ENCODE measurements at regions not wholly inside any gene's neighbourhood (a gene's known extent, or its start where the extent isn't known, plus 50 kb on each side); places are given as distances from the start of the nearest gene placed in this dataset.

DNA sequence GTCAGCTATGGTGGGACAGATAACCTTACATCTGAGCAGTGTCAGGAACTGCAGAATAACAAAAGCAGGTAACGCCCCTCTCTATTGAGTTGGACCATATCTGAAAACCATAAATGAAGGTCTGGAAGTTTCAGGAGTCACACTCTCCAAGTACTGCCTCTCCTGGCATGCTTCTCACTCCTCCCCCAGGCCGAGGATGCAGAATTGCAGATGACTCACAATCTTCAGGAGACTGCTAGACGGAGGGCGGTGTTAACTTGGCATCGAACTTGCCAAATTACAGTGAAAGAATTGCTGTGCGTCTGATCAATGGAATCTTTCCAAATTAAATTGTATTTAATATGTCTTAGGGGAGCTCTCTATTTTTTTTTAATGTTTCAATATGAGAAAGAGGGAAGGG lies 67.1 kb upstream of the TRIM2 start:
- no peak overlapping the region for H3K4me3 ChIP-seq (ENCODE audit: low read length)
- TF ChIP-seq, protein P1, sequence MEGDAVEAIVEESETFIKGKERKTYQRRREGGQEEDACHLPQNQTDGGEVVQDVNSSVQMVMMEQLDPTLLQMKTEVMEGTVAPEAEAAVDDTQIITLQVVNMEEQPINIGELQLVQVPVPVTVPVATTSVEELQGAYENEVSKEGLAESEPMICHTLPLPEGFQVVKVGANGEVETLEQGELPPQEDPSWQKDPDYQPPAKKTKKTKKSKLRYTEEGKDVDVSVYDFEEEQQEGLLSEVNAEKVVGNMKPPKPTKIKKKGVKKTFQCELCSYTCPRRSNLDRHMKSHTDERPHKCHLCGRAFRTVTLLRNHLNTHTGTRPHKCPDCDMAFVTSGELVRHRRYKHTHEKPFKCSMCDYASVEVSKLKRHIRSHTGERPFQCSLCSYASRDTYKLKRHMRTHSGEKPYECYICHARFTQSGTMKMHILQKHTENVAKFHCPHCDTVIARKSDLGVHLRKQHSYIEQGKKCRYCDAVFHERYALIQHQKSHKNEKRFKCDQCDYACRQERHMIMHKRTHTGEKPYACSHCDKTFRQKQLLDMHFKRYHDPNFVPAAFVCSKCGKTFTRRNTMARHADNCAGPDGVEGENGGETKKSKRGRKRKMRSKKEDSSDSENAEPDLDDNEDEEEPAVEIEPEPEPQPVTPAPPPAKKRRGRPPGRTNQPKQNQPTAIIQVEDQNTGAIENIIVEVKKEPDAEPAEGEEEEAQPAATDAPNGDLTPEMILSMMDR (conservative IDR thresholded peaks at IDR 0.05; ENCODE audit: low read length): no peak
- peak; percentile 91 for DNase-seq (ENCODE audit: low read depth)

DNA sequence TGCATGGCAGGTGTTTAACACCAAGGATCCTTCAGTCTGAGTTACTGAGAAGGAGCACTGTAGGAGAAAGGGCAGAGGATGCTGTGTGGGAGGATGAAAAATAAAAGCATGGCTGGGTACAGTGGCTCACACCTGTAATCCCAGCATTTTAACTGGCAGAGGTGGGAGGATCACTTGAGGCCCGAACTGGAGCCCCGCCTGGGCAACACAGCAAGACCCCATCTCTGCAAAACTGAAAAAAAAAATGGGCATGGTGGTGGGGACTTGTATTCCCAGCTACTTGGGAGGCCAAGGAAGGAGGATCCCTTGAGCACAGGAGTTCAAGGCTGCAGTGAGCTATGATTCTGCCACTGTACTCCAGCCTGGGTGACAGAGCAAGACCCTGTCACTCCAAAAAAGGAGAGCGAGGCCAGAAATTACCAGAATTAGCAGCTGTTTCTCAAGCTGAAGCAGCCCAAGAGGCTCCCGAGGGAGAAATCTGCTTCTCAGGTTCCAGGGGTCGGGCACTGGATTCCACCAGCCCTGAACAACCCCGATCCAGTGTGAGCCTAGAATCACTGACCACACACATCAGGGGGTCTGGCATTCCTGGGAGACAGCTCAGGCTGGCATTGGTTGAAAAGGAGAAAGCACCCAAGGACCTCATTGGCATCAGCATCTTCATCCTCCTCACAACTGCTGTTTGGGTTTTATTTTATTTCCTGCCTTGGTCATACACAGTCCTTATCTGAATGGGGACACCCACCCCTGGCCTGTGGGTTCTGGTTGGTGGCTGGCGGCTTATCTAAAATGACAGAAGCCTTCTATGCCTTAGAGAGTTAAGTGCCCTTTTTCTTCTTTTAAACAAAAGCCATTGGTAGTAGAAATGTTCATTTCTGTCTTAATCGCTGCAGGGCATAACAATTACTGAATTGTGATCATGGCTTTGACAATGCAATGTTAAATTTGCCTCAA lies 66.3 kb upstream of the TRIM2 start:
- DNase-seq (ENCODE audit: low read depth): no peak
- no peak overlapping the region for H3K4me3 ChIP-seq (ENCODE audit: low read length)
- TF ChIP-seq, protein P1 (conservative IDR thresholded peaks at IDR 0.05; ENCODE audit: low read length): no peak

DNA sequence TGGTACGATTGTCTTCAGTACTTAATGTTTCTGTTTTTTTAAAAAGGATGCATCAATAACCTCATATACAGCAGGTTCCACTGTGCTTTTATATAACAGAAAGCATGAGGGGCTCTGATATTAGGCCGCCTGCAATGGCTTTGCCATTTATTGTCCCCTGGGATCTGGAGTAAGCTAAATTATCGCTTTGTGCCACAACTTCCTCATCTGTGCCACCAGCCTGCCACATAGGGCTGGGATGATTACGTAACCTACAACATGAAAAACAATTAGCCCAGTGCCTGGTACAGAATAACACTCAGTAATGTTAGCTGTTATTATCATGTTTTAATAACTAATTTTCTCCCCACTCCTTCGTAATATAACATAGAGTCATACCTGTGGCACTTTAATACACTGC lies 65.5 kb upstream of the TRIM2 start:
- H3K4me3 ChIP-seq (ENCODE audit: low read length): no peak overlapping the region
- DNase-seq (ENCODE audit: low read depth): no peak
- TF ChIP-seq, protein P1 (conservative IDR thresholded peaks at IDR 0.05; ENCODE audit: low read length): no peak

DNA sequence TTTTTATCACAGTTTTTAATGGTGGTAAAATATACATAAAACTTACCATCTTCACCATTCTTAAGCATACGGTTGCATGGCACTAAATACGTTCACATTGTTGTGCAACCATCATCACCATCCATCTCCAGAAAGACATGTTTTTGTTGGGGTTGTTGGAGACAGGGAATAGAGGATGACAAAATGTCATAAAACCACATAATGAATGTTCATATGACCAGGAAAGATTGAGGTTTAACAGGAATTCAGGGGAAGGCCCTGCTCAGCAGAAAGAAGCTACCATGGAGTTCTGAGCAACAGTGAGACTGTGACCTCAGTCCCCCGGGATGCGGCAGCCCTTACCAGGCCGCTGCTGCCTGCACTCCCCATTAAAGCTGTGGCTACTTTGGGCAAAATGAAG lies 63.9 kb upstream of the TRIM2 start:
- TF ChIP-seq, protein P1 (conservative IDR thresholded peaks at IDR 0.05; ENCODE audit: low read length): no peak
- DNase-seq (ENCODE audit: low read depth): peak; percentile 71
- no peak overlapping the region for H3K4me3 ChIP-seq (ENCODE audit: low read length)

DNA sequence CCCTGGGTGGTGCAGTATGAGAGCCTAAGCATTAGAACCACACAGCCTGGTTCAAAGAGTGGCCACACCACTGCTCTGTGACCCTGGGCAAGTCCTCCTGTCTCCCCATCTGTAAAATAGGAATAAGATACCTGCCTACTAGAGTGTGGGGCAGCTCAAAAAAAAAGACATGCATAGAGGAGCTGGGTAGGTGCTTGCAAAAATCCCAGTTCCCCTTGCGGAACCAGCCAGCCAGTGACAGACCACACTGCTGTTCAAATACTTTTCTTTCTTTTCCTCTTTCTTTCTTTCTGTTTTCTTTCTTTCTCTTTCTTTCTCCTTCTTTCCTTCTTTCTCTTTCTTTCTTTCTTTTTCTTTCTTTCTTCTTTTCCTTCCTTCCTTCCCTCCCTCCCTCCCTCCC lies 63.0 kb upstream of the TRIM2 start:
- DNase-seq (ENCODE audit: low read depth): no peak
- TF ChIP-seq, protein P1 (conservative IDR thresholded peaks at IDR 0.05; ENCODE audit: low read length): no peak
- H3K4me3 ChIP-seq (ENCODE audit: low read length): no peak overlapping the region

DNA sequence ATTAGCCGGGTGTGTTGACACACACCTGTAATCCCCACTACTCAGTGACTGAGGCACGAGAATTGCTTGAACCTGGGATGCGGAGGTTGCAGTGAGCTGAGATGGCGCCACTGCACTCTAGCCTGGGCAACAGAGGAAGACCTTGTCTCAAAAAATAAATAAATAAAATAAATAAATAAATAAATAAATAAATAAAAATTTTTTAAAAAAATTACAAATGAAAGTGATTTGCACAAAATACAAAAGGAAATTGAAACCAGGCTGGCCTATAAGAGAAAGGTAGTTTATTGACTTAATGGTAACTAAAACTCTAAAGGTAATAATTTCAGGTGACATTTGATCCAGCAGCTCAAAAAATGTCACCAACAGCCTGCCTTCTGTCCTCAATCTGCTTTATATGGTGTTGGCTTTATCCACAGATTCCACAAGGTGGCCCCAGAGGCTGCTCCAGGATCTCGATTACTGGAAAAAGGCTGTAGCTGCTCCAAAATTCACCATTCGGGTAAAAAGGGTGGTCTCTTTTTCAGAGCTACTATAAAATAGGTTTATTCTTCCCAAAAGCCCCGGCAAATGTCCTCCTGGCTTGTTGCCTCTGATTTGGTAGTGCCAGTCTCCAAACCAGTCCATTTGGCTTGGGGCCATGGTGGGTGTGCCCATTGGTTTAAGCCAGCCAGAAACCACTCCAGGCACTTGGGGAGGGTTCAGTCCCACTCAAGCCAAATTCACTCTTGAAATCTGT lies 61.4 kb upstream of the TRIM2 start:
- H3K4me3 ChIP-seq (ENCODE audit: low read length): no peak overlapping the region
- DNase-seq (ENCODE audit: low read depth): peak; percentile 72

More for the DNA sequence above, 61.4 kb upstream of the TRIM2 start:
- TF ChIP-seq, protein P1 (conservative IDR thresholded peaks at IDR 0.05; ENCODE audit: low read length): peak; percentile 98

Data from AG10803 (cell line).